Neural cell (in vitro differentiated cells): ENCODE measurements at regions not wholly inside any gene's neighbourhood (a gene's known extent, or its start where the extent isn't known, plus 50 kb on each side); places are given as distances from the start of the nearest gene placed in this dataset.

Experiments used
- H2AFZ ChIP-seq: fragments of 200-600, 300-800 bp; sonication (generic), shearing (Covaris generic); 2 replicates; pipeline ENCODE4 v1.6.0; 2014; ENCODE audit warnings: low read depth, mild to moderate bottlenecking, antibody characterized with exemption, low read length, moderate library complexity
- H3F3A ChIP-seq: fragments of 200-600 bp; shearing (Covaris generic); 2 replicates; pipeline ENCODE4 v1.6.1; 2016; ENCODE audit warnings: mild to moderate bottlenecking, moderate library complexity, mixed read lengths, antibody characterized with exemption, low read length; ENCODE audit not compliant: insufficient read depth, poor library complexity, severe bottlenecking
- H3K27ac ChIP-seq: fragments of 200-600, 300-800 bp; sonication (generic), shearing (Covaris generic); 2 replicates; pipeline ENCODE4 v1.5.1; 2014; ENCODE audit warnings: mild to moderate bottlenecking, low read length, moderate library complexity
- H3K27me3 ChIP-seq: fragments of 300-800, 200-600 bp; sonication (generic), shearing (Covaris generic); 2 replicates; pipeline ENCODE4 v1.6.0; 2014; ENCODE audit warnings: mild to moderate bottlenecking, low read depth, low read length, moderate library complexity; ENCODE audit not compliant: insufficient read depth
- H3K36me3 ChIP-seq: fragments of 300-800, 200-600 bp; sonication (generic), shearing (Covaris generic); 2 replicates; pipeline ENCODE4 v1.5.1; 2014; ENCODE audit warnings: mild to moderate bottlenecking, antibody characterized with exemption, low read length, moderate library complexity; ENCODE audit not compliant: insufficient read depth
- H3K4me2 ChIP-seq: fragments of 300-800, 200-600 bp; sonication (generic), shearing (Covaris generic); 2 replicates; pipeline ENCODE4 v1.6.0; 2014; ENCODE audit warnings: mild to moderate bottlenecking, low read length
- H3K4me3 ChIP-seq: fragments of 300-800, 200-600 bp; sonication (generic), shearing (Covaris generic); 2 replicates; pipeline ENCODE4 v1.5.1; 2014; ENCODE audit warnings: mild to moderate bottlenecking, low read length, moderate library complexity
- H3K79me2 ChIP-seq: fragments of 200-600 bp; shearing (Covaris generic); replicated peaks from 2 replicates; pipeline ENCODE4 v1.6.0; 2014; ENCODE audit warnings: mild to moderate bottlenecking, low read length, moderate library complexity; ENCODE audit not compliant: insufficient read depth
- H3K9ac ChIP-seq: fragments of 300-800, 200-600 bp; sonication (generic), shearing (Covaris generic); 2 replicates; pipeline ENCODE4 v1.6.1; 2016; ENCODE audit warnings: mild to moderate bottlenecking, low read length, mixed read lengths
- H3K9me2 ChIP-seq: fragments of 200-600 bp; shearing (Covaris generic); 2 replicates; pipeline ENCODE4 v1.6.1; 2016; ENCODE audit warnings: mild to moderate bottlenecking, low read length, mixed read lengths; ENCODE audit not compliant: insufficient read depth
- H3K9me3 ChIP-seq: fragments of 200-600, 300-800 bp; sonication (generic), shearing (Covaris generic); 2 replicates; pipeline ENCODE4 v1.6.1; 2016; ENCODE audit warnings: mild to moderate bottlenecking, mixed run types, low read length, moderate library complexity, mixed read lengths
- H4K20me1 ChIP-seq: fragments of 200-600 bp; shearing (Covaris generic); 2 replicates; pipeline ENCODE4 v1.6.1; 2016; ENCODE audit warnings: mild to moderate bottlenecking, mixed run types; ENCODE audit not compliant: insufficient read depth
- EP300 ChIP-seq: fragments of 450-650 bp; conservative IDR thresholded peaks from 2 replicates; pipeline ENCODE4 v1.6.1; 2014; ENCODE audit warnings: antibody characterized with exemption, mild to moderate bottlenecking, moderate library complexity; ENCODE audit not compliant: poor library complexity, severe bottlenecking
- EZH2 ChIP-seq: fragments of 200-600, 300-800 bp; shearing (Covaris generic), sonication (generic); IDR thresholded peaks from 2 replicates; pipeline ENCODE4 v1.6.1; 2014; ENCODE audit warnings: antibody characterized with exemption, low read length, borderline replicate concordance, mild to moderate bottlenecking; ENCODE audit not compliant: insufficient read depth, poor library complexity, severe bottlenecking
- MXI1 ChIP-seq: fragments of 450-650 bp; conservative IDR thresholded peaks from 2 replicates; pipeline ENCODE4 v1.6.1; 2014; ENCODE audit warnings: antibody characterized with exemption, mild to moderate bottlenecking; ENCODE audit not compliant: poor library complexity, severe bottlenecking
- POLR2AphosphoS5 ChIP-seq: IDR thresholded peaks from 2 replicates; pipeline ENCODE4 v1.6.1; 2012
- RAD21 ChIP-seq: fragments of 450-650 bp; conservative IDR thresholded peaks from 2 replicates; pipeline ENCODE4 v1.6.1; 2014; ENCODE audit warnings: antibody characterized with exemption, mild to moderate bottlenecking, moderate library complexity
- SMC3 ChIP-seq: fragments of 450-650 bp; conservative IDR thresholded peaks from 2 replicates; pipeline ENCODE4 v1.6.1; 2014; ENCODE audit warnings: antibody characterized with exemption, mild to moderate bottlenecking, moderate library complexity; ENCODE audit not compliant: poor library complexity
- TAF1 ChIP-seq: IDR thresholded peaks from 2 replicates; pipeline ENCODE4 v1.6.1; 2012; ENCODE audit warnings: low read depth
- TF ChIP-seq, protein P1 (sequence below): fragments of 450-650 bp; IDR thresholded peaks from 2 replicates; pipeline ENCODE4 v1.5.1; 2014; ENCODE audit warnings: antibody characterized with exemption, mild to moderate bottlenecking, moderate library complexity; ENCODE audit not compliant: poor library complexity, severe bottlenecking
- TF ChIP-seq, protein P2 (sequence below): IDR thresholded peaks from 2 replicates; pipeline ENCODE4 v1.6.1; 2012; ENCODE audit warnings: borderline replicate concordance

DNA sequence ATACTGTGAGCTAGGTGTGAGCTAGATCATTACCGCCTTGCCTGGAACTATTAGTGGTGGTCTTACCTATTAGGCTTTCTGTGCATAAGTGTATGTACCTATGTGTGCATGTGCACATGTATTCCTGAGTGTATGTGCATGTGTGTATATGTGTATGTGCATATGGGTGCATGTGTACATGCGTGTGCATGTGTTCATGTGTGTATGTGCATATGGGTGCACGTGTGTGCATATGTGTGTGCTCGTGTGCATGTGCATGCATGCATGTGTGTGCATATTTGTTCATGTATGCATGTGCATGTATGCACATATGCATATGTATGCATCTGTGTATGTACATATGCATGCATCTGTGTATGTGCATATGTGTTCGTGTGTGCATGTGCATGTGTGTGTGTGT, 508.3 kb upstream of the ADARB2 start:
- H3K4me3 ChIP-seq = no peak overlapping the region
- H3K9ac ChIP-seq = no peak overlapping the region
- H3K36me3 ChIP-seq = no peaks in the 10 kb centered on the region
- no peaks in the 10 kb centered on the region for H3K9me2 ChIP-seq
- H3K4me2 ChIP-seq = no peak overlapping the region
- H3F3A ChIP-seq = no peaks in the 10 kb centered on the region
- H4K20me1 ChIP-seq = no peaks in the 10 kb centered on the region
- no peak overlapping the region for H3K27ac ChIP-seq
- no peaks in the 10 kb centered on the region for H3K27me3 ChIP-seq
- no peaks in the 10 kb centered on the region for H3K79me2 ChIP-seq
- H3K9me3 ChIP-seq = no peaks in the 10 kb centered on the region
- no peak overlapping the region for H2AFZ ChIP-seq
- TF ChIP-seq, protein P1, sequence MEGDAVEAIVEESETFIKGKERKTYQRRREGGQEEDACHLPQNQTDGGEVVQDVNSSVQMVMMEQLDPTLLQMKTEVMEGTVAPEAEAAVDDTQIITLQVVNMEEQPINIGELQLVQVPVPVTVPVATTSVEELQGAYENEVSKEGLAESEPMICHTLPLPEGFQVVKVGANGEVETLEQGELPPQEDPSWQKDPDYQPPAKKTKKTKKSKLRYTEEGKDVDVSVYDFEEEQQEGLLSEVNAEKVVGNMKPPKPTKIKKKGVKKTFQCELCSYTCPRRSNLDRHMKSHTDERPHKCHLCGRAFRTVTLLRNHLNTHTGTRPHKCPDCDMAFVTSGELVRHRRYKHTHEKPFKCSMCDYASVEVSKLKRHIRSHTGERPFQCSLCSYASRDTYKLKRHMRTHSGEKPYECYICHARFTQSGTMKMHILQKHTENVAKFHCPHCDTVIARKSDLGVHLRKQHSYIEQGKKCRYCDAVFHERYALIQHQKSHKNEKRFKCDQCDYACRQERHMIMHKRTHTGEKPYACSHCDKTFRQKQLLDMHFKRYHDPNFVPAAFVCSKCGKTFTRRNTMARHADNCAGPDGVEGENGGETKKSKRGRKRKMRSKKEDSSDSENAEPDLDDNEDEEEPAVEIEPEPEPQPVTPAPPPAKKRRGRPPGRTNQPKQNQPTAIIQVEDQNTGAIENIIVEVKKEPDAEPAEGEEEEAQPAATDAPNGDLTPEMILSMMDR = no peak
- TF ChIP-seq EP300 = no peak
- TF ChIP-seq MXI1 = no peak
- TF ChIP-seq EZH2 = no peak
- TF ChIP-seq SMC3 = no peak
- TF ChIP-seq, protein P2, sequence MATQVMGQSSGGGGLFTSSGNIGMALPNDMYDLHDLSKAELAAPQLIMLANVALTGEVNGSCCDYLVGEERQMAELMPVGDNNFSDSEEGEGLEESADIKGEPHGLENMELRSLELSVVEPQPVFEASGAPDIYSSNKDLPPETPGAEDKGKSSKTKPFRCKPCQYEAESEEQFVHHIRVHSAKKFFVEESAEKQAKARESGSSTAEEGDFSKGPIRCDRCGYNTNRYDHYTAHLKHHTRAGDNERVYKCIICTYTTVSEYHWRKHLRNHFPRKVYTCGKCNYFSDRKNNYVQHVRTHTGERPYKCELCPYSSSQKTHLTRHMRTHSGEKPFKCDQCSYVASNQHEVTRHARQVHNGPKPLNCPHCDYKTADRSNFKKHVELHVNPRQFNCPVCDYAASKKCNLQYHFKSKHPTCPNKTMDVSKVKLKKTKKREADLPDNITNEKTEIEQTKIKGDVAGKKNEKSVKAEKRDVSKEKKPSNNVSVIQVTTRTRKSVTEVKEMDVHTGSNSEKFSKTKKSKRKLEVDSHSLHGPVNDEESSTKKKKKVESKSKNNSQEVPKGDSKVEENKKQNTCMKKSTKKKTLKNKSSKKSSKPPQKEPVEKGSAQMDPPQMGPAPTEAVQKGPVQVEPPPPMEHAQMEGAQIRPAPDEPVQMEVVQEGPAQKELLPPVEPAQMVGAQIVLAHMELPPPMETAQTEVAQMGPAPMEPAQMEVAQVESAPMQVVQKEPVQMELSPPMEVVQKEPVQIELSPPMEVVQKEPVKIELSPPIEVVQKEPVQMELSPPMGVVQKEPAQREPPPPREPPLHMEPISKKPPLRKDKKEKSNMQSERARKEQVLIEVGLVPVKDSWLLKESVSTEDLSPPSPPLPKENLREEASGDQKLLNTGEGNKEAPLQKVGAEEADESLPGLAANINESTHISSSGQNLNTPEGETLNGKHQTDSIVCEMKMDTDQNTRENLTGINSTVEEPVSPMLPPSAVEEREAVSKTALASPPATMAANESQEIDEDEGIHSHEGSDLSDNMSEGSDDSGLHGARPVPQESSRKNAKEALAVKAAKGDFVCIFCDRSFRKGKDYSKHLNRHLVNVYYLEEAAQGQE = no peak
- TF ChIP-seq TAF1 = no peak
- no peak for TF ChIP-seq RAD21
- no peak for TF ChIP-seq POLR2AphosphoS5

DNA sequence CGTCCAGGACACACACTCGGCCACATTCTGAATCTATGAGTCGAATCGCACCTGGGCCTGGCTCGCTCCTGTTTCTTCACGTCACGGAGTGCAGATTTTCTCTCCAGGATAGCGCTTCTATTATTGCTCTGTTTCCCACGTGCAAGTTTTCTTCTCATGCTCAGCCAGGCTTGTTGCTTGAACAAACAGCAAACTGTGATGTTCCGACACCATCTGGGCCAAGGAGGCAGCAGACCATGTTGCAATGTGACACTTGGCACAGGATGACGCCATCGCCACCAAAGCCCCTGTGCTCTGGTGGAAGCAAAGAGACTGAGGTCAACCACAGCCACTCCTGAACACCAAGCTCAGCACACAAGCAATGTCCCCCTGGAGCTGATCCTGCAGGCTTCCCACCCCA, 507.1 kb upstream of the ADARB2 start:
- Histone ChIP-seq H3K9me3 (no peaks in the 10 kb centered on the region), H3K27ac (no peak overlapping the region), H3K4me3 (no peak overlapping the region), H3K27me3 (no peaks in the 10 kb centered on the region), H3K9me2 (no peaks in the 10 kb centered on the region), H2AFZ (no peak overlapping the region), H3K36me3 (no peaks in the 10 kb centered on the region), H3F3A (no peaks in the 10 kb centered on the region), H4K20me1 (no peaks in the 10 kb centered on the region), H3K9ac (no peak overlapping the region), H3K79me2 (no peaks in the 10 kb centered on the region), H3K4me2 (no peak overlapping the region)
- no peak for TF ChIP-seq EP300
- no peak for TF ChIP-seq MXI1
- no peak for TF ChIP-seq TAF1
- no peak for TF ChIP-seq SMC3
- TF ChIP-seq, protein P1 = no peak
- TF ChIP-seq, protein P2 = no peak
- no peak for TF ChIP-seq EZH2
